ENCODE measurements at regions not wholly inside any gene's neighbourhood (a gene's known extent, or its start where the extent isn't known, plus 50 kb on each side); places are given as distances from the start of the nearest gene placed in this dataset.

DNA sequence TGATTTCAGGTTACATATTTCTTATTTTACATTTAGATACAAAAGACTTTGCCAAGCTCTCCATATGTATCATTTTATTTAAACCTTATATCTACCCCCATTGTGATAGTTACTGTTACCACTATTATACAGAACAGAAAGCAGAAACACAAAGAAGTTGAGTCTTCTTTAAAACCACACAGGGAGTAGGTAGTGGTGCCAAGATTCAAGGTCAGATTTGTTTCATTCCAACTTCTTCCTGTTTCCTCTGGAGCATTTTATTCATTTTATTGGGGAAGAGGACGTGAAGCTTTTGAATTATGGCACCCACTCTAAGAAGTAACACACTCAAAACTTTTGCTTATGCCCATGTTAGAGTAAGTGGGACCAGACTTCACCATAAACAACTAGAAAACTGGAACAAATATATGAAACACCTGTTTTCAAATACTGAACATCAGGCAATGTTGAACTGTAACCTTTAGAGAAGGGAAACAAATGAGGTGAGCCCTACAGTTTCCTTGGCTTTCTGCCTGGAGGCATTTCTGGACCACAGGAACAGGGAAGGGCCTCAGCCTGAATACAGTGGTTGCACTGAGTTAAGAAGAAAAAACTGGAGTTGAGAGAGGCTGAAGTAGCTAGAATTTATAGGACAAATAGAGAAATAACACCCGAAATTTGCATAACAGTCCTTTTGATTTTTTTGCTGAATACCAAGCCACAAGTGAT is 160.4 kb upstream of the SSTR1 start:
- TF ChIP-seq, protein P1, sequence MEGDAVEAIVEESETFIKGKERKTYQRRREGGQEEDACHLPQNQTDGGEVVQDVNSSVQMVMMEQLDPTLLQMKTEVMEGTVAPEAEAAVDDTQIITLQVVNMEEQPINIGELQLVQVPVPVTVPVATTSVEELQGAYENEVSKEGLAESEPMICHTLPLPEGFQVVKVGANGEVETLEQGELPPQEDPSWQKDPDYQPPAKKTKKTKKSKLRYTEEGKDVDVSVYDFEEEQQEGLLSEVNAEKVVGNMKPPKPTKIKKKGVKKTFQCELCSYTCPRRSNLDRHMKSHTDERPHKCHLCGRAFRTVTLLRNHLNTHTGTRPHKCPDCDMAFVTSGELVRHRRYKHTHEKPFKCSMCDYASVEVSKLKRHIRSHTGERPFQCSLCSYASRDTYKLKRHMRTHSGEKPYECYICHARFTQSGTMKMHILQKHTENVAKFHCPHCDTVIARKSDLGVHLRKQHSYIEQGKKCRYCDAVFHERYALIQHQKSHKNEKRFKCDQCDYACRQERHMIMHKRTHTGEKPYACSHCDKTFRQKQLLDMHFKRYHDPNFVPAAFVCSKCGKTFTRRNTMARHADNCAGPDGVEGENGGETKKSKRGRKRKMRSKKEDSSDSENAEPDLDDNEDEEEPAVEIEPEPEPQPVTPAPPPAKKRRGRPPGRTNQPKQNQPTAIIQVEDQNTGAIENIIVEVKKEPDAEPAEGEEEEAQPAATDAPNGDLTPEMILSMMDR (IDR thresholded peaks at IDR 0.05; ENCODE audit: extremely low read depth in 1 of 2, insufficient read depth in 1 of 2, low read depth in 1 of 2, low read length in 2 of 2) = no peak
- TF ChIP-seq EZH2 (IDR thresholded peaks at IDR 0.05; ENCODE audit: borderline replicate concordance, low read depth, low read length, severe bottlenecking) (no peak), POLR2A (IDR thresholded peaks at IDR 0.05; ENCODE audit: low read depth, low read length) (no peak), JUN (IDR thresholded peaks at IDR 0.05; ENCODE audit: borderline replicate concordance, insufficient read depth, insufficient read length, low read depth) (no peak)
- TF ChIP-seq, protein P2, sequence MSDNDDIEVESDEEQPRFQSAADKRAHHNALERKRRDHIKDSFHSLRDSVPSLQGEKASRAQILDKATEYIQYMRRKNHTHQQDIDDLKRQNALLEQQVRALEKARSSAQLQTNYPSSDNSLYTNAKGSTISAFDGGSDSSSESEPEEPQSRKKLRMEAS (IDR thresholded peaks at IDR 0.05; ENCODE audit: insufficient read depth, insufficient read length) = no peak
